ENCODE measurements at regions not wholly inside any gene's neighbourhood (a gene's known extent, or its start where the extent isn't known, plus 50 kb on each side); places are given as distances from the start of the nearest gene placed in this dataset.
A peak's percentile ranks its signal among the peaks of the same experiment; 100 is the strongest.
"Not testable (repeated sequence)": the region's sequence is repeated elsewhere in the genome, so short reads cannot be mapped to it uniquely, and the experiment has no call there.

GRCh38 chr7:47089461-47089860 lies 492.4 kb downstream of the TNS3 start:
- no peak for DNase-seq (ENCODE audit: low spot score)

GRCh38 chr7:47089068-47089417 lies 492.9 kb downstream of the TNS3 start:
- no peak for DNase-seq (ENCODE audit: low spot score)

GRCh38 chr7:47088329-47089067 lies 493.4 kb downstream of the TNS3 start:
- DNase-seq (ENCODE audit: low spot score), result peak; percentile 84

- DNase-seq (ENCODE audit: low spot score), result peak; percentile 27
These were observed 494.0 kb downstream of the TNS3 start for GRCh38 chr7:47087866-47088265.

- no peak for DNase-seq (ENCODE audit: low spot score)
These were observed 496.2 kb downstream of the TNS3 start for GRCh38 chr7:47085491-47086275.

- no peak for DNase-seq (ENCODE audit: low spot score)
These were observed 498.2 kb downstream of the TNS3 start for GRCh38 chr7:47083476-47084250.

GRCh38 chr7:47080816-47081215 lies 501.1 kb downstream of the TNS3 start:
- DNase-seq (ENCODE audit: low spot score), result peak; percentile 54

GRCh38 chr7:47078241-47078640 lies 503.7 kb downstream of the TNS3 start:
- no peak for DNase-seq (ENCODE audit: low spot score)

GRCh38 chr7:47074702-47075153 lies 507.2 kb downstream of the TNS3 start:
- DNase-seq (ENCODE audit: low spot score), result no peak

GRCh38 chr7:47073284-47073683 lies 508.6 kb downstream of the TNS3 start:
- no peak for DNase-seq (ENCODE audit: low spot score)

- no peak for DNase-seq (ENCODE audit: low spot score)
These were observed 510.0 kb downstream of the TNS3 start for GRCh38 chr7:47071866-47072265.

GRCh38 chr7:47069385-47070076 lies 512.4 kb downstream of the TNS3 start:
- DNase-seq (ENCODE audit: low spot score), result no peak

- no peak for DNase-seq (ENCODE audit: low spot score)
These were observed 514.8 kb downstream of the TNS3 start for GRCh38 chr7:47066976-47067614.

- DNase-seq (ENCODE audit: low spot score), result no peak
These were observed 525.2 kb downstream of the TNS3 start for GRCh38 chr7:47056731-47057130.

- DNase-seq (ENCODE audit: low spot score), result not testable (repeated sequence)
These were observed 529.2 kb downstream of the TNS3 start for GRCh38 chr7:47052541-47053208.

GRCh38 chr7:47049234-47049774 lies 532.6 kb downstream of the TNS3 start:
- no peak for DNase-seq (ENCODE audit: low spot score)

- DNase-seq (ENCODE audit: low spot score), result no peak
These were observed 534.5 kb downstream of the TNS3 start for GRCh38 chr7:47047384-47047783.

GRCh38 chr7:47046949-47047348 lies 535.0 kb downstream of the TNS3 start:
- no peak for DNase-seq (ENCODE audit: low spot score)

GRCh38 chr7:47045207-47046051 lies 536.5 kb downstream of the TNS3 start:
- DNase-seq (ENCODE audit: low spot score), result peak; percentile 23

GRCh38 chr7:47044625-47045024 lies 537.3 kb downstream of the TNS3 start:
- no peak for DNase-seq (ENCODE audit: low spot score)
